ENCODE measurements at regions not wholly inside any gene's neighbourhood (a gene's known extent, or its start where the extent isn't known, plus 50 kb on each side); places are given as distances from the start of the nearest gene placed in this dataset.

DNA sequence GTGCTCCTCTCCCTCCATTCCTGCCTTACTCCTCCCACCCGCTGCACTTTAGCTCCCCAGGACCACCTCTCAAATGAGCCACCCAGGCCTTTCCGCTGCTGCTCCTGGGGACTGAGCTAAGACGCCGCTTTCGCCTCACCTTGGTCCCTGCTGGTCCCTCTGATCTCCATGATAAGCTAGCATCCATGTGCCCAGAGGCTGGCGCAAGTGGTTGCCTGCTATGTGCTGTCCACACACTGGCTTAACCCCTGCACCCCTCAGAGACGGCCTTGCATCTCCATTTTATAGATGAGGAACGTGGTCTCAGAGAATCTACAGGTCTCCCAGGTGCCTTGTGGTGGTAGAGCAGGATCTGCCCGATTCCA is 160.1 kb upstream of the PMEPA1 start:
- Histone ChIP-seq H3K27me3 (ENCODE audit: insufficient read depth, low read length) (no peaks in the 10 kb centered on the region), H2BK20ac (ENCODE audit: low read depth, low read length, poor library complexity, severe bottlenecking) (no peak overlapping the region), H2BK120ac (ENCODE audit: low read depth, low read length, poor library complexity, severe bottlenecking) (no peak overlapping the region), H3K4me1 (ENCODE audit: insufficient read depth, low read length) (no peaks in the 10 kb centered on the region; the same call in 1 of the 2 replicates), H2AK5ac (ENCODE audit: insufficient read length, low read length) (no peak overlapping the region), H3K4ac (ENCODE audit: low read depth, low read length) (no peak overlapping the region), H3K18ac (ENCODE audit: insufficient read length, low read depth, low read length) (no peak overlapping the region), H4K20me1 (ENCODE audit: control insufficient read depth, insufficient read depth, insufficient read length) (no peaks in the 10 kb centered on the region), H3K14ac (ENCODE audit: insufficient read depth, low read length) (peak overlapping the region; percentile 50; the same call in 1 of the 2 replicates), H3K79me1 (ENCODE audit: insufficient read depth, low read depth, low read length, poor library complexity, severe bottlenecking) (no peaks in the 10 kb centered on the region), H2AFZ (ENCODE audit: low read length) (no peak overlapping the region), H3K9ac (ENCODE audit: extremely low read depth, insufficient read length, low read length) (no peak overlapping the region), H3T11ph (ENCODE audit: low read length) (no peak overlapping the region), H3K79me2 (ENCODE audit: insufficient read depth, low read length) (no peaks in the 10 kb centered on the region), H3K23me2 (ENCODE audit: insufficient read length, low read depth, low read length, poor library complexity, severe bottlenecking) (no peaks in the 10 kb centered on the region), H4K91ac (ENCODE audit: insufficient read length, low read depth, low read length) (no peak overlapping the region), H3K27ac (ENCODE audit: insufficient read length, low read depth, low read length) (no peak overlapping the region), H3K9me3 (ENCODE audit: control insufficient read depth, low read depth, low read length) (no peaks in the 10 kb centered on the region), H2BK15ac (ENCODE audit: low read depth, low read length) (no peak overlapping the region), H4K5ac (ENCODE audit: insufficient read length, low read depth, low read length) (no peak overlapping the region), H3K23ac (ENCODE audit: insufficient read length, low read depth, low read length) (no peak overlapping the region), H2BK12ac (ENCODE audit: insufficient read length, low read depth, low read length) (no peak overlapping the region), H4K8ac (replicated peaks; ENCODE audit: insufficient read length, low read depth, low read length) (no peak overlapping the region), H3K4me2 (ENCODE audit: insufficient read depth, insufficient read length, low read length) (no peak overlapping the region), H2BK5ac (ENCODE audit: insufficient read length, low read length) (no peak overlapping the region), H3K56ac (ENCODE audit: insufficient read length, low read depth, low read length) (peak overlapping the region; percentile 17)
- Mint-ChIP-seq H3K4me3 (no peak overlapping the region), H3K36me3 (ENCODE audit: insufficient read depth in 1 of 3, low read depth in 3 of 3) (no peaks in the 10 kb centered on the region), H3K4me1 (peaks cover 21 to 32% of the 10 kb centered on the region in 2 experiments), H3K9me3 (peaks cover 0 to 2% of the 10 kb centered on the region in 2 experiments; a peak in 4 of 5 replicates), H3K27me3 (ENCODE audit: low read depth) (peaks cover 24% of the 10 kb centered on the region), H3K27ac (peak overlapping the region in 1 of 3 experiments; percentile 49; a peak in 2 of 7 replicates)
- DNase-seq = no peak
- no CpG with 5 or more reads among the region's 9 CpGs for WGBS (ENCODE audit: extremely low coverage, insufficient read length, low lambda C conversion rate)
- TF ChIP-seq, protein P1, sequence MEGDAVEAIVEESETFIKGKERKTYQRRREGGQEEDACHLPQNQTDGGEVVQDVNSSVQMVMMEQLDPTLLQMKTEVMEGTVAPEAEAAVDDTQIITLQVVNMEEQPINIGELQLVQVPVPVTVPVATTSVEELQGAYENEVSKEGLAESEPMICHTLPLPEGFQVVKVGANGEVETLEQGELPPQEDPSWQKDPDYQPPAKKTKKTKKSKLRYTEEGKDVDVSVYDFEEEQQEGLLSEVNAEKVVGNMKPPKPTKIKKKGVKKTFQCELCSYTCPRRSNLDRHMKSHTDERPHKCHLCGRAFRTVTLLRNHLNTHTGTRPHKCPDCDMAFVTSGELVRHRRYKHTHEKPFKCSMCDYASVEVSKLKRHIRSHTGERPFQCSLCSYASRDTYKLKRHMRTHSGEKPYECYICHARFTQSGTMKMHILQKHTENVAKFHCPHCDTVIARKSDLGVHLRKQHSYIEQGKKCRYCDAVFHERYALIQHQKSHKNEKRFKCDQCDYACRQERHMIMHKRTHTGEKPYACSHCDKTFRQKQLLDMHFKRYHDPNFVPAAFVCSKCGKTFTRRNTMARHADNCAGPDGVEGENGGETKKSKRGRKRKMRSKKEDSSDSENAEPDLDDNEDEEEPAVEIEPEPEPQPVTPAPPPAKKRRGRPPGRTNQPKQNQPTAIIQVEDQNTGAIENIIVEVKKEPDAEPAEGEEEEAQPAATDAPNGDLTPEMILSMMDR (conservative IDR thresholded peaks at IDR 0.05) = no peak
